ENCODE measurements at regions not wholly inside any gene's neighbourhood (a gene's known extent, or its start where the extent isn't known, plus 50 kb on each side); places are given as distances from the start of the nearest gene placed in this dataset.

GRCh38 chr12:88925454-88925853 lies 345.2 kb upstream of the KITLG start:
- H3K4me1 ChIP-seq (ENCODE audit: insufficient read depth, low read length, poor library complexity, severe bottlenecking), result no peaks in the 10 kb centered on the region
- TF ChIP-seq CTCF (conservative IDR thresholded peaks at IDR 0.05; ENCODE audit: low read length) (no peak), EZH2phosphoT487 (IDR thresholded peaks at IDR 0.05; ENCODE audit: borderline replicate concordance, low read depth, low read length) (no peak)
- BruUV-seq (replicated peaks), result no TSS peak
- no peak for DNase-seq (ENCODE audit: low spot score)
- H2AFZ ChIP-seq (ENCODE audit: low read length), result no peak overlapping the region
- ChIA-PET CTCF (ENCODE audit: unreplicated experiment) (no interaction called here), POLR2A (no interaction called here)
- no peaks in the 10 kb centered on the region for H3K9me3 ChIP-seq (ENCODE audit: low read length)
- H3K4me2 ChIP-seq (ENCODE audit: low read length), result no peak overlapping the region
- H3K4me3 ChIP-seq (ENCODE audit: low read depth, low read length, poor library complexity, severe bottlenecking), result no peak overlapping the region
- H3K9me2 ChIP-seq (ENCODE audit: insufficient read depth, low read length), result no peaks in the 10 kb centered on the region
- intact Hi-C loops (cut with micrococcal nuclease; ENCODE audit: unreplicated experiment), result no loop called here
- H4K20me1 ChIP-seq (ENCODE audit: insufficient read depth, low read length), result no peaks in the 10 kb centered on the region
- no peaks in the 10 kb centered on the region for H3K79me2 ChIP-seq (ENCODE audit: insufficient read depth, low read depth, low read length)
- no peaks in the 10 kb centered on the region for H3K36me3 ChIP-seq (ENCODE audit: insufficient read depth, low read length)
- no peak overlapping the region for H3K27ac ChIP-seq (ENCODE audit: low read depth, low read length, poor library complexity, severe bottlenecking)

GRCh38 chr12:88924162-88924561 lies 343.9 kb upstream of the KITLG start:
- ChIA-PET CTCF (ENCODE audit: unreplicated experiment) (no interaction called here), POLR2A (interaction anchor here (0.7 to 1.0 kb wide), 2 partner anchors 11 to 562 kb away, joined by 3 read pairs; no protein-coding TSS in a partner anchor)
- H2AFZ ChIP-seq (ENCODE audit: low read length), result no peak overlapping the region
- no peaks in the 10 kb centered on the region for H3K36me3 ChIP-seq (ENCODE audit: insufficient read depth, low read length)
- H3K9me3 ChIP-seq (ENCODE audit: low read length), result no peaks in the 10 kb centered on the region
- H3K9me2 ChIP-seq (ENCODE audit: insufficient read depth, low read length), result no peaks in the 10 kb centered on the region
- intact Hi-C loops (cut with micrococcal nuclease; ENCODE audit: unreplicated experiment), result no loop called here
- DNase-seq (ENCODE audit: low spot score), result no peak
- H3K79me2 ChIP-seq (ENCODE audit: insufficient read depth, low read depth, low read length), result no peaks in the 10 kb centered on the region
- H3K4me2 ChIP-seq (ENCODE audit: low read length), result no peak overlapping the region
- TF ChIP-seq CTCF (conservative IDR thresholded peaks at IDR 0.05; ENCODE audit: low read length) (no peak), EZH2phosphoT487 (IDR thresholded peaks at IDR 0.05; ENCODE audit: borderline replicate concordance, low read depth, low read length) (no peak)
- H3K4me3 ChIP-seq (ENCODE audit: low read depth, low read length, poor library complexity, severe bottlenecking), result no peak overlapping the region
- no peak overlapping the region for H3K27ac ChIP-seq (ENCODE audit: low read depth, low read length, poor library complexity, severe bottlenecking)
- no TSS peak for BruUV-seq (replicated peaks)
- H3K4me1 ChIP-seq (ENCODE audit: insufficient read depth, low read length, poor library complexity, severe bottlenecking), result no peaks in the 10 kb centered on the region
- no peaks in the 10 kb centered on the region for H4K20me1 ChIP-seq (ENCODE audit: insufficient read depth, low read length)

- ChIA-PET POLR2A (interaction anchor here (0.7 to 1.0 kb wide), 2 partner anchors 12 to 562 kb away, joined by 3 read pairs; no protein-coding TSS in a partner anchor), CTCF (ENCODE audit: unreplicated experiment) (no interaction called here)
- Histone ChIP-seq H3K79me2 (ENCODE audit: insufficient read depth, low read depth, low read length) (no peaks in the 10 kb centered on the region), H4K20me1 (ENCODE audit: insufficient read depth, low read length) (no peaks in the 10 kb centered on the region), H3K36me3 (ENCODE audit: insufficient read depth, low read length) (no peaks in the 10 kb centered on the region), H3K9me2 (ENCODE audit: insufficient read depth, low read length) (no peaks in the 10 kb centered on the region), H3K4me3 (ENCODE audit: low read depth, low read length, poor library complexity, severe bottlenecking) (no peak overlapping the region), H3K4me1 (ENCODE audit: insufficient read depth, low read length, poor library complexity, severe bottlenecking) (no peaks in the 10 kb centered on the region), H2AFZ (ENCODE audit: low read length) (no peak overlapping the region), H3K4me2 (ENCODE audit: low read length) (no peak overlapping the region), H3K27ac (ENCODE audit: low read depth, low read length, poor library complexity, severe bottlenecking) (no peak overlapping the region), H3K9me3 (ENCODE audit: low read length) (no peaks in the 10 kb centered on the region)
- DNase-seq (ENCODE audit: low spot score), result no peak
- intact Hi-C loops (cut with micrococcal nuclease; ENCODE audit: unreplicated experiment), result no loop called here
- TF ChIP-seq CTCF (conservative IDR thresholded peaks at IDR 0.05; ENCODE audit: low read length) (no peak), EZH2phosphoT487 (IDR thresholded peaks at IDR 0.05; ENCODE audit: borderline replicate concordance, low read depth, low read length) (no peak)
- BruUV-seq (replicated peaks), result no TSS peak
Measured at GRCh38 chr12:88923631-88924030, 343.4 kb upstream of the KITLG start.
